ENCODE measurements at regions not wholly inside any gene's neighbourhood (a gene's known extent, or its start where the extent isn't known, plus 50 kb on each side); places are given as distances from the start of the nearest gene placed in this dataset.

DNA sequence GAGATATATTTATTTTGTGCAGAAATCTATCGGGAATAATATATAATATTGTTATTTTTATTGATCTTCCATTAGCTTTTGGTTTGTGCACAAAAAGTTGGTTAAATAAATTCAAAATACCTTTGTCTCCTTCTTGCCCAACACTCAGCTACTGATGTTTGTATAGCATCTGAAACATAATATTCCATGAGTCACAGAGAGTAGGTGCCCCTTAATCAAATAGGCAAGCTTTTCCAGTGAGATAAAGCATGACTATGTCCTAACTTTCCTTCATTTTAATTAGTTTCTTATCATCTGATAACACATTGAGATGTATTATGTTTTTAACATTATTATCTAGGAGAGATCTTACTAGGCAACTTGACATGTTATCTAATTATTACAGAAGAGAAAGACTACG lies 432.2 kb downstream of the KIF20B start:
- TF ChIP-seq, protein P1, sequence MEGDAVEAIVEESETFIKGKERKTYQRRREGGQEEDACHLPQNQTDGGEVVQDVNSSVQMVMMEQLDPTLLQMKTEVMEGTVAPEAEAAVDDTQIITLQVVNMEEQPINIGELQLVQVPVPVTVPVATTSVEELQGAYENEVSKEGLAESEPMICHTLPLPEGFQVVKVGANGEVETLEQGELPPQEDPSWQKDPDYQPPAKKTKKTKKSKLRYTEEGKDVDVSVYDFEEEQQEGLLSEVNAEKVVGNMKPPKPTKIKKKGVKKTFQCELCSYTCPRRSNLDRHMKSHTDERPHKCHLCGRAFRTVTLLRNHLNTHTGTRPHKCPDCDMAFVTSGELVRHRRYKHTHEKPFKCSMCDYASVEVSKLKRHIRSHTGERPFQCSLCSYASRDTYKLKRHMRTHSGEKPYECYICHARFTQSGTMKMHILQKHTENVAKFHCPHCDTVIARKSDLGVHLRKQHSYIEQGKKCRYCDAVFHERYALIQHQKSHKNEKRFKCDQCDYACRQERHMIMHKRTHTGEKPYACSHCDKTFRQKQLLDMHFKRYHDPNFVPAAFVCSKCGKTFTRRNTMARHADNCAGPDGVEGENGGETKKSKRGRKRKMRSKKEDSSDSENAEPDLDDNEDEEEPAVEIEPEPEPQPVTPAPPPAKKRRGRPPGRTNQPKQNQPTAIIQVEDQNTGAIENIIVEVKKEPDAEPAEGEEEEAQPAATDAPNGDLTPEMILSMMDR (IDR thresholded peaks at IDR 0.05): no peak
- TF ChIP-seq POLR2A (IDR thresholded peaks at IDR 0.05): no peak
